ENCODE measurements at regions not wholly inside any gene's neighbourhood (a gene's known extent, or its start where the extent isn't known, plus 50 kb on each side); places are given as distances from the start of the nearest gene placed in this dataset.

- TF ChIP-seq, protein P1, sequence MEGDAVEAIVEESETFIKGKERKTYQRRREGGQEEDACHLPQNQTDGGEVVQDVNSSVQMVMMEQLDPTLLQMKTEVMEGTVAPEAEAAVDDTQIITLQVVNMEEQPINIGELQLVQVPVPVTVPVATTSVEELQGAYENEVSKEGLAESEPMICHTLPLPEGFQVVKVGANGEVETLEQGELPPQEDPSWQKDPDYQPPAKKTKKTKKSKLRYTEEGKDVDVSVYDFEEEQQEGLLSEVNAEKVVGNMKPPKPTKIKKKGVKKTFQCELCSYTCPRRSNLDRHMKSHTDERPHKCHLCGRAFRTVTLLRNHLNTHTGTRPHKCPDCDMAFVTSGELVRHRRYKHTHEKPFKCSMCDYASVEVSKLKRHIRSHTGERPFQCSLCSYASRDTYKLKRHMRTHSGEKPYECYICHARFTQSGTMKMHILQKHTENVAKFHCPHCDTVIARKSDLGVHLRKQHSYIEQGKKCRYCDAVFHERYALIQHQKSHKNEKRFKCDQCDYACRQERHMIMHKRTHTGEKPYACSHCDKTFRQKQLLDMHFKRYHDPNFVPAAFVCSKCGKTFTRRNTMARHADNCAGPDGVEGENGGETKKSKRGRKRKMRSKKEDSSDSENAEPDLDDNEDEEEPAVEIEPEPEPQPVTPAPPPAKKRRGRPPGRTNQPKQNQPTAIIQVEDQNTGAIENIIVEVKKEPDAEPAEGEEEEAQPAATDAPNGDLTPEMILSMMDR (IDR thresholded peaks at IDR 0.05), result no peak
- no peak for TF ChIP-seq POLR2A (IDR thresholded peaks at IDR 0.05)
- 65 to 83% methylated on average over 4 of the region's 4 CpGs for whole genome bisulfite sequencing, 2 donors
Measured at GRCh38 chr5:37896159-37896558, 56.3 kb upstream of the GDNF start.

DNA sequence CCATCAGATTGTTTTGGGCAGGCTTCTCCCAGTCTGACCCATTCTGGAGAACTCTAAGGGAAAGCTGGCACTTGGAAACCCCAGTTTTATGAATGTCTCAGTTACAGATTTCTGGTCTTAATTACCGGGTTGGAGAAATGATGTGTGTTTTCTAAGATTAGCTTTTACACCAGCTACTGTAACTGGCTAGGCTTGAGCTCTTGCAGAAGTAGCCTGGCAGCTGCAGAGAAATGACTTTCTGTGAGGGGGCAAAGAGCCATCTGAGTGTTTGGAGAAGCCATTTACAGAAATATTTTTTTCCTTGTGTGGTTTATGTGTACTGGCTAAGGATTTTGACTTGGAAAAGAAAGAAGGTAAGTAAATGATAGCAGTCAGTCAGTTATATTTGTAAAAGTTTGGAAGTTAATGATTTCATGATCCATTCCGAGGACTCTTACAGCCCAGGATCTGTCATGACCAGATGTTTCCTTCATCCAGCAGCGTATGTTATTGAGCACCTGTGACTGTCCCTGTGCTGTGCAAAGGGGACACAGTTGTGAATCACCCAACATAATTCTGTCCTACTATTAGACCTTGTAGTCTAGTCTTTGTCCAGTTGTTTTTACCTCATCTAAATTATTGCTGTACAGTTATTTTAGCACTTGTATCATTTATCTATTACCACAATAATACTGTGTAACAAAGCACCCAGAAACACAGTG is 53.7 kb upstream of the GDNF start:
- Histone ChIP-seq H3K4me3 (replicated peaks in 1 of 3) (no peak overlapping the region), H3K27me3 (no peaks in the 10 kb centered on the region), H3K36me3 (no peaks in the 10 kb centered on the region), H3K27ac (no peak overlapping the region), H3K9me3 (no peaks in the 10 kb centered on the region), H3K4me1 (peaks cover 0 to 5% of the 10 kb centered on the region in 2 donors)
- DNase-seq, result no peak
- WGBS, 2 donors, result 49 to 54% methylated on average over 3 of the region's 3 CpGs
- intact Hi-C loops (cut with DNase I), result no loop called here
- TF ChIP-seq, protein P1 (IDR thresholded peaks at IDR 0.05), result no peak
- no peak for TF ChIP-seq POLR2A (IDR thresholded peaks at IDR 0.05)

More at GRCh38 chr5:37896159-37896558, 56.3 kb upstream of the GDNF start:
- DNase-seq, result no peak
- Histone ChIP-seq H3K4me1 (peaks cover 3 to 5% of the 10 kb centered on the region in 2 donors), H3K9me3 (no peaks in the 10 kb centered on the region), H3K27ac (no peak overlapping the region), H3K27me3 (no peaks in the 10 kb centered on the region), H3K4me3 (replicated peaks in 1 of 3) (no peak overlapping the region), H3K36me3 (no peaks in the 10 kb centered on the region)
- intact Hi-C loops (cut with DNase I), result no loop called here

DNA sequence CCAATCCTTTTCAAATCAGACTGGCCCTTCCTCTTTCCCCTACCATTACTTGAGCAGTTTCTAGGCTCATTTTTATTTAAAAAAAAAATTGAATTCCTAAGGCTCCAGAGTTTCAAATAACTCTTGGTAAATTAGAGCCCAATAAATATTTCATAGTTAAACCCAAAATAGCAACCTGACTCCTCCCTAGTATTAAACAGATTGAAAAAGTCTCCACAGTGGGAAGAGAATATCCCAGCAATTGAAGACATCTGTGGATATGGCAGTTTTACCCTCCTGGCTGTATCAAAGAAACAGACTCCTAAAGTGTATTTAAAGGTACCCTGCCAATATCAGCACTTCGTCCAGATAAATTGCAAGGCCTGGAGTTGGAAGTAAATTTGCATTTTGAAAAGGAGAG is 52.7 kb upstream of the GDNF start:
- DNase-seq, result no peak
- H3K27me3 ChIP-seq, result no peaks in the 10 kb centered on the region

DNA sequence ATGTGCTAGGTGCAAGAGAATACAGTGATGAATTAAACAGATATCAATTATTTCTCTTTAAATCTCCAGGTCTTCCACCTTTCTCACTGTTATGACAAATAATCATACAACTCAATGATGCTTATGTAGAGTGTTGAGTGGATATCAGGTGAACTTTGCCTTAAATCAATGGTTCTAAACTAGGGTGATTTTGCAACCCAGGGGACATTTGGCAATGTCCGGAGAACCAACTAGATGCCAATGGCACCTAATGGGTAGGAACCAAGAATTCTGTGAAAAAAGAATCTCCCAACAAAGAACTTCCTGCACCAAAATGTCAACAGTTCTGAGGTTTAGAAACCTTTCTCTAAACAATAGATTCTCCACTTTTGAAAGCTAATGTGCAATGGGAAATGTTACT is 52.0 kb upstream of the GDNF start:
- Histone ChIP-seq H3K27ac (no peak overlapping the region), H3K9me3 (no peaks in the 10 kb centered on the region), H3K4me3 (replicated peaks in 1 of 3) (no peak overlapping the region), H3K27me3 (no peaks in the 10 kb centered on the region), H3K36me3 (no peaks in the 10 kb centered on the region), H3K4me1 (peaks cover 0 to 5% of the 10 kb centered on the region in 2 donors)
- intact Hi-C loops (cut with DNase I), result no loop called here
- WGBS, 2 donors, result 92 to 97% methylated on average over 1 of the region's 1 CpG
- no peak for DNase-seq
- TF ChIP-seq POLR2A (IDR thresholded peaks at IDR 0.05), result no peak
- TF ChIP-seq, protein P1 (IDR thresholded peaks at IDR 0.05), result no peak

More for the DNA sequence above, 52.7 kb upstream of the GDNF start:
- TF ChIP-seq, protein P1 (IDR thresholded peaks at IDR 0.05), result no peak
- TF ChIP-seq POLR2A (IDR thresholded peaks at IDR 0.05), result no peak
- H3K27ac ChIP-seq, result no peak overlapping the region
- intact Hi-C loops (cut with DNase I), result no loop called here
- WGBS, 2 donors, result 54 to 77% methylated on average over 1 of the region's 1 CpG
- H3K9me3 ChIP-seq, result no peaks in the 10 kb centered on the region
- H3K36me3 ChIP-seq, result no peaks in the 10 kb centered on the region
- H3K4me3 ChIP-seq (replicated peaks in 1 of 3), result no peak overlapping the region
- H3K4me1 ChIP-seq, result peaks cover 0 to 5% of the 10 kb centered on the region in 2 donors

DNA sequence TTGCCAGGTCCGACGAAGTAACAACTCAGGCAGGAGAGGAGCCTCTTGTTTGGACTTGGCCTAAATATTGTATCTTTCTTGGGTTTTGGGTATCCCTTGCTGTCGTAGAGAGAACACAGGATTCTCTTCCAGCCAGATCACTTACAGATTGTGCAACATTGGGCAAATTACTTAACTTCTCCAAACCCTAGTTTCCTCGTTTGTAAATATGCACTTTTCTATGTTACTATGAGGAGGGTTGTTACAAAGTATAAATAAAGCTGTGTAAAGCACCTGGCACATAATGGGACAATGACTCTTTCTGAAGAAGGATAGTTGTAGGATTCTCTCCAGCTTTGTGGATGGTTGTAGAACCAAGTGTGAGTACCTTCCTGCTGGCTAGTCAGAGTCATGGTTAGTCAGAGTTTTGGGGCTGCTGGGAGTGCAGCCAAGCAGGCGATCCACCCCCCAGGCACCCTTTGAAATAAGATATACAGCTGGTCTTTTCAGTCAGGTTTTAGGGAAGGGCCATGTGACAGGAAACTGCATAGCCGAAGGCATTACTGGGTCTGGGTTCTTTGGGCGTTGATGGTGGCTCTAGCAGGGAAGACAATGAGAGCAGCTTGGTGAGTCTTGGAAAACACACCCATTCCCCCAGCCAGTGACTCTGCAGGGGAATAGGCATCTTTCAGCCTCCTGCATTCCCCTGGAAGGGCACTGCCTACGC is 49.9 kb upstream of the GDNF start:
- intact Hi-C loops (cut with DNase I), result no loop called here
- Histone ChIP-seq H3K27me3 (no peaks in the 10 kb centered on the region), H3K36me3 (no peaks in the 10 kb centered on the region), H3K9me3 (no peaks in the 10 kb centered on the region), H3K27ac (no peak overlapping the region), H3K4me3 (replicated peaks in 1 of 3) (no peak overlapping the region), H3K4me1 (peaks cover 0 to 5% of the 10 kb centered on the region in 2 donors)
- no peak for DNase-seq
- WGBS, 2 donors, result 84 to 85% methylated on average over 8 of the region's 8 CpGs
- TF ChIP-seq POLR2A (IDR thresholded peaks at IDR 0.05), result no peak
- TF ChIP-seq, protein P1 (IDR thresholded peaks at IDR 0.05), result no peak

Data from thyroid gland (tissue), 4 donors.